HG02623 (cell line): ENCODE measurements at regions not wholly inside any gene's neighbourhood (a gene's known extent, or its start where the extent isn't known, plus 50 kb on each side); places are given as distances from the start of the nearest gene placed in this dataset.
"Not testable (repeated sequence)": the region's sequence is repeated elsewhere in the genome, so short reads cannot be mapped to it uniquely, and the experiment has no call there.

Source experiments
- ATAC-seq: cut with Tn5 transposase; IDR thresholded peaks from one replicate; pipeline ENCODE4 v1.9.1; 2021; ENCODE audit warnings: moderate library complexity; ENCODE audit not compliant: unreplicated experiment

GRCh38 chr11:21711341-21711740, 481.5 kb upstream of the ANO5 start:
- ATAC-seq: no peak

GRCh38 chr11:21723678-21724077, 469.2 kb upstream of the ANO5 start:
- ATAC-seq: no peak

GRCh38 chr11:21727102-21727501, 465.8 kb upstream of the ANO5 start:
- ATAC-seq: no peak

GRCh38 chr11:21736404-21736803, 456.5 kb upstream of the ANO5 start:
- no peak for ATAC-seq

GRCh38 chr11:21752475-21753243, 440.2 kb upstream of the ANO5 start:
- not testable (repeated sequence) for ATAC-seq

- not testable (repeated sequence) for ATAC-seq
Observed at GRCh38 chr11:21753244-21753767, 439.6 kb upstream of the ANO5 start.

GRCh38 chr11:21761000-21761399, 431.9 kb upstream of the ANO5 start:
- ATAC-seq: no peak

GRCh38 chr11:21768388-21768787, 424.5 kb upstream of the ANO5 start:
- no peak for ATAC-seq

- no peak for ATAC-seq
Observed at GRCh38 chr11:21769188-21769587, 423.7 kb upstream of the ANO5 start.

- no peak for ATAC-seq
Observed at GRCh38 chr11:21771097-21771496, 421.8 kb upstream of the ANO5 start.

GRCh38 chr11:21774212-21774611, 418.7 kb upstream of the ANO5 start:
- ATAC-seq: no peak

- ATAC-seq: no peak
Observed at GRCh38 chr11:21775911-21776310, 417.0 kb upstream of the ANO5 start.

- ATAC-seq: no peak
Observed at GRCh38 chr11:21783954-21784353, 408.9 kb upstream of the ANO5 start.

- no peak for ATAC-seq
Observed at GRCh38 chr11:21785351-21785750, 407.5 kb upstream of the ANO5 start.

- no peak for ATAC-seq
Observed at GRCh38 chr11:21794306-21794705, 398.6 kb upstream of the ANO5 start.

- ATAC-seq: no peak
Observed at GRCh38 chr11:21798216-21798615, 394.7 kb upstream of the ANO5 start.

GRCh38 chr11:21804523-21804922, 388.4 kb upstream of the ANO5 start:
- ATAC-seq: not testable (repeated sequence)

- no peak for ATAC-seq
Observed at GRCh38 chr11:21806508-21806907, 386.4 kb upstream of the ANO5 start.

- no peak for ATAC-seq
Observed at GRCh38 chr11:21806947-21807346, 385.9 kb upstream of the ANO5 start.

- ATAC-seq: no peak
Observed at GRCh38 chr11:21807350-21807749, 385.5 kb upstream of the ANO5 start.

GRCh38 chr11:21810650-21811049, 382.2 kb upstream of the ANO5 start:
- ATAC-seq: no peak

- ATAC-seq: no peak
Observed at GRCh38 chr11:21811572-21811971, 381.3 kb upstream of the ANO5 start.

- no peak for ATAC-seq
Observed at GRCh38 chr11:21814169-21814568, 378.7 kb upstream of the ANO5 start.
